Neural progenitor cell (in vitro differentiated cells): ENCODE measurements at regions not wholly inside any gene's neighbourhood (a gene's known extent, or its start where the extent isn't known, plus 50 kb on each side); places are given as distances from the start of the nearest gene placed in this dataset.

Experiments used
- DNase-seq: peaks from one replicate; pipeline ENCODE4 v3.0.0-alpha.2; 2016; ENCODE audit warnings: low spot score
- H2AFZ ChIP-seq: fragments of 200-600 bp; sonication (generic); replicated peaks from 2 replicates; pipeline ENCODE4 v1.6.1; 2016; ENCODE audit warnings: antibody characterized with exemption
- H3F3A ChIP-seq: fragments of 200-600 bp; sonication (generic); 2 replicates; pipeline ENCODE4 v1.6.1; 2016; ENCODE audit warnings: antibody characterized with exemption, low read depth
- H3K27ac ChIP-seq: fragments of 200-600 bp; sonication (generic); 2 replicates; pipeline ENCODE4 v1.5.1; 2016; ENCODE audit warnings: mild to moderate bottlenecking
- H3K27me3 ChIP-seq: fragments of 200-600 bp; sonication (generic); 2 replicates; pipeline ENCODE4 v1.6.1; 2016; ENCODE audit warnings: mild to moderate bottlenecking, moderate library complexity
- H3K36me3 ChIP-seq: fragments of 200-600 bp; sonication (generic); 2 replicates; pipeline ENCODE4 v1.5.1; 2016
- H3K4me1 ChIP-seq: fragments of 200-600 bp; sonication (generic); 2 replicates; pipeline ENCODE4 v1.6.1; 2016; ENCODE audit warnings: mixed run types
- H3K4me2 ChIP-seq: fragments of 200-600 bp; sonication (generic); 2 replicates; pipeline ENCODE4 v1.6.1; 2016
- H3K4me3 ChIP-seq: fragments of 200-600 bp; sonication (generic); 2 replicates; pipeline ENCODE4 v1.5.1; 2016
- H3K79me2 ChIP-seq: fragments of 200-600 bp; sonication (generic); 2 replicates; pipeline ENCODE4 v1.6.1; 2016; ENCODE audit warnings: low read depth
- H3K9ac ChIP-seq: fragments of 200-600 bp; sonication (generic); 2 replicates; pipeline ENCODE4 v1.6.1; 2016
- H3K9me3 ChIP-seq: fragments of 200-600 bp; sonication (generic); 2 replicates; pipeline ENCODE4 v1.5.1; 2016; ENCODE audit warnings: low read depth
- H4K20me1 ChIP-seq: fragments of 200-600 bp; sonication (generic); 2 replicates; pipeline ENCODE4 v1.6.1; 2016; ENCODE audit warnings: low read depth
- H3K27ac Mint-ChIP-seq: 3 replicates; pipeline ENCODE4 v1.8.0; 2021; ENCODE audit warnings: mixed read lengths
- H3K27me3 Mint-ChIP-seq: 2 replicates; pipeline ENCODE4 v1.8.0; 2022; ENCODE audit warnings: low read depth, mild to moderate bottlenecking, inconsistent platforms, moderate library complexity, mixed read lengths; ENCODE audit not compliant: insufficient read depth
- H3K36me3 Mint-ChIP-seq: 3 replicates; pipeline ENCODE4 v1.8.0; 2021; ENCODE audit warnings: mixed read lengths
- H3K4me1 Mint-ChIP-seq: 3 replicates; pipeline ENCODE4 v1.8.0; 2021; ENCODE audit warnings: mixed read lengths
- H3K4me3 Mint-ChIP-seq: 3 replicates; pipeline ENCODE4 v1.8.0; 2021; ENCODE audit warnings: mild to moderate bottlenecking, moderate library complexity, mixed read lengths
- H3K9me3 Mint-ChIP-seq: 3 replicates; pipeline ENCODE4 v1.8.0; 2020; ENCODE audit warnings: mixed read lengths
- EZH2 ChIP-seq: fragments of 200-600 bp; sonication (generic); IDR thresholded peaks from 2 replicates; pipeline ENCODE4 v1.6.1; 2017; ENCODE audit warnings: antibody characterized with exemption, mild to moderate bottlenecking, moderate library complexity
- EZH2phosphoT487 ChIP-seq: fragments of 200-600 bp; sonication (generic); IDR thresholded peaks from 2 replicates; pipeline ENCODE4 v1.6.1; 2017; ENCODE audit warnings: antibody characterized with exemption
- TF ChIP-seq, protein P1 (sequence below): fragments of 200-600 bp; sonication (generic); IDR thresholded peaks from 2 replicates; pipeline ENCODE4 v1.5.1; 2017; ENCODE audit warnings: antibody characterized with exemption, mild to moderate bottlenecking

GRCh38 chr2:78065366-78065765 is 543.2 kb upstream of the LRRTM4 start:
- Histone ChIP-seq H4K20me1 (no peaks in the 10 kb centered on the region), H3K27ac (no peak overlapping the region), H3K79me2 (no peaks in the 10 kb centered on the region), H3K36me3 (no peaks in the 10 kb centered on the region), H2AFZ (no peak overlapping the region), H3K9me3 (no peaks in the 10 kb centered on the region), H3F3A (no peaks in the 10 kb centered on the region), H3K4me2 (no peak overlapping the region), H3K27me3 (no peaks in the 10 kb centered on the region), H3K9ac (no peak overlapping the region), H3K4me3 (no peak overlapping the region), H3K4me1 (no peaks in the 10 kb centered on the region)
- TF ChIP-seq EZH2phosphoT487 (no peak), EZH2 (no peak)
- Mint-ChIP-seq H3K4me3 (no peak overlapping the region), H3K36me3 (no peaks in the 10 kb centered on the region), H3K27ac (no peak overlapping the region), H3K9me3 (no peaks in the 10 kb centered on the region), H3K27me3 (no peaks in the 10 kb centered on the region), H3K4me1 (peaks cover 8% of the 10 kb centered on the region)
- no peak for DNase-seq

GRCh38 chr2:78068808-78069207 is 546.6 kb upstream of the LRRTM4 start:
- H3K27me3 ChIP-seq = no peaks in the 10 kb centered on the region
- no peak overlapping the region for H3K4me3 Mint-ChIP-seq
- no peaks in the 10 kb centered on the region for H3K4me1 Mint-ChIP-seq
- no peaks in the 10 kb centered on the region for H3K9me3 ChIP-seq
- no peaks in the 10 kb centered on the region for H4K20me1 ChIP-seq
- H3K9me3 Mint-ChIP-seq = no peaks in the 10 kb centered on the region
- no peak for DNase-seq
- no peak overlapping the region for H3K9ac ChIP-seq
- H3K27ac Mint-ChIP-seq = no peak overlapping the region
- no peak overlapping the region for H2AFZ ChIP-seq
- no peaks in the 10 kb centered on the region for H3K79me2 ChIP-seq
- no peak overlapping the region for H3K27ac ChIP-seq
- no peaks in the 10 kb centered on the region for H3K36me3 Mint-ChIP-seq
- H3K27me3 Mint-ChIP-seq = no peaks in the 10 kb centered on the region
- H3K36me3 ChIP-seq = no peaks in the 10 kb centered on the region
- no peak overlapping the region for H3K4me2 ChIP-seq
- H3K4me3 ChIP-seq = no peak overlapping the region
- H3F3A ChIP-seq = no peaks in the 10 kb centered on the region
- H3K4me1 ChIP-seq = no peaks in the 10 kb centered on the region
- TF ChIP-seq EZH2phosphoT487 = no peak

DNA sequence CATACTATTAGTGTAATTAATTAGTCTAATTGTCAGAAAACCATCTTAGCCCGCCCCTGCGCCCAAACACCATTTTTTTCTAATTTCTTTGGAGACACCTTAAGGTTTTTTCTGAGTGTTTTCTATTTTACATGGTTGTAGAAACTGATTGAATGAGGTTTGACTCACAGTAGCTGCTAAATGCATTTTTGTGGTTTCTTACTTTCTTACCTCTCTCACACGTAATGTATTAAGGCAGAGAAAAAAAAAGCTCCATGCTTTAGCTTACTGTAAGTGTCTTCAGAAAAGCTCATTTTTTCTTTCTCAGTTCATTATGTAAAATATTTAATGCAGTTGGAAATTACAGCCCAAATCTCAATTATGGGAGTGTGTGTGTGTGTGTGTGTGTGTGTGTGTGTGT is 548.5 kb upstream of the LRRTM4 start:
- Mint-ChIP-seq H3K4me3 (no peak overlapping the region), H3K9me3 (peaks cover 2% of the 10 kb centered on the region), H3K27ac (no peak overlapping the region), H3K4me1 (no peaks in the 10 kb centered on the region), H3K36me3 (no peaks in the 10 kb centered on the region), H3K27me3 (no peaks in the 10 kb centered on the region)
- Histone ChIP-seq H2AFZ (peak overlapping the region; percentile 22), H3K27ac (no peak overlapping the region), H3K36me3 (no peaks in the 10 kb centered on the region), H3K4me3 (no peak overlapping the region), H3F3A (no peaks in the 10 kb centered on the region), H3K4me1 (no peaks in the 10 kb centered on the region), H3K27me3 (no peaks in the 10 kb centered on the region), H3K9me3 (no peaks in the 10 kb centered on the region), H3K79me2 (no peaks in the 10 kb centered on the region), H3K9ac (no peak overlapping the region), H3K4me2 (no peak overlapping the region), H4K20me1 (no peaks in the 10 kb centered on the region)
- DNase-seq = no peak
- no peak for TF ChIP-seq EZH2phosphoT487
- TF ChIP-seq EZH2 = no peak
- TF ChIP-seq, protein P1, sequence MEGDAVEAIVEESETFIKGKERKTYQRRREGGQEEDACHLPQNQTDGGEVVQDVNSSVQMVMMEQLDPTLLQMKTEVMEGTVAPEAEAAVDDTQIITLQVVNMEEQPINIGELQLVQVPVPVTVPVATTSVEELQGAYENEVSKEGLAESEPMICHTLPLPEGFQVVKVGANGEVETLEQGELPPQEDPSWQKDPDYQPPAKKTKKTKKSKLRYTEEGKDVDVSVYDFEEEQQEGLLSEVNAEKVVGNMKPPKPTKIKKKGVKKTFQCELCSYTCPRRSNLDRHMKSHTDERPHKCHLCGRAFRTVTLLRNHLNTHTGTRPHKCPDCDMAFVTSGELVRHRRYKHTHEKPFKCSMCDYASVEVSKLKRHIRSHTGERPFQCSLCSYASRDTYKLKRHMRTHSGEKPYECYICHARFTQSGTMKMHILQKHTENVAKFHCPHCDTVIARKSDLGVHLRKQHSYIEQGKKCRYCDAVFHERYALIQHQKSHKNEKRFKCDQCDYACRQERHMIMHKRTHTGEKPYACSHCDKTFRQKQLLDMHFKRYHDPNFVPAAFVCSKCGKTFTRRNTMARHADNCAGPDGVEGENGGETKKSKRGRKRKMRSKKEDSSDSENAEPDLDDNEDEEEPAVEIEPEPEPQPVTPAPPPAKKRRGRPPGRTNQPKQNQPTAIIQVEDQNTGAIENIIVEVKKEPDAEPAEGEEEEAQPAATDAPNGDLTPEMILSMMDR = no peak

DNA sequence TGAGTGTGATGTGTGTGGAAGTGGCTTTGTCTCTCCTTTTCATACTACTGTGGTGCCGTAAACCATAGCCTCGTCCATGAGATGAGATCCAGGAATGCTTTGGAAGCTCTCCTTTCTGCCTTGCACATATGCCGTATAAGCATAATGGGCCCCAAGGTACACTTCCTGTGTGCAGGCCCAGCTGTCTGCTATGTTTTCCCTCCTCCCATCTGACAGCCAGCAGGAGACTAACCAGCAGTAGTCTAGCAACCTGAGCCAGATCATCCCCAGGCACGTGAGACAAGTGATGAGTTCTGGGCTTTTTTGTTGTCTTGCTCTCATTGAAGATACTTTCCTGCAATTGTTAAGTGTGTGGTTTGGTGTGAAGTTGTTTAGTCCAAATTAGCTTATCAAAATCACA is 555.5 kb upstream of the LRRTM4 start:
- Histone ChIP-seq H3K4me1 (peaks cover 2% of the 10 kb centered on the region), H3K9me3 (no peaks in the 10 kb centered on the region), H3K4me3 (no peak overlapping the region), H2AFZ (peak overlapping the region; percentile 82), H3K27ac (no peak overlapping the region), H3F3A (no peaks in the 10 kb centered on the region), H3K36me3 (no peaks in the 10 kb centered on the region), H3K9ac (no peak overlapping the region), H3K27me3 (no peaks in the 10 kb centered on the region), H3K4me2 (no peak overlapping the region), H3K79me2 (no peaks in the 10 kb centered on the region), H4K20me1 (no peaks in the 10 kb centered on the region)
- Mint-ChIP-seq H3K27ac (no peak overlapping the region), H3K27me3 (no peaks in the 10 kb centered on the region), H3K4me1 (peaks cover 7% of the 10 kb centered on the region), H3K4me3 (no peak overlapping the region), H3K9me3 (peaks cover 2% of the 10 kb centered on the region), H3K36me3 (no peaks in the 10 kb centered on the region)
- no peak for DNase-seq
- TF ChIP-seq, protein P1 = no peak
- no peak for TF ChIP-seq EZH2
- no peak for TF ChIP-seq EZH2phosphoT487
